ENCODE measurements at regions not wholly inside any gene's neighbourhood (a gene's known extent, or its start where the extent isn't known, plus 50 kb on each side); places are given as distances from the start of the nearest gene placed in this dataset.

DNA sequence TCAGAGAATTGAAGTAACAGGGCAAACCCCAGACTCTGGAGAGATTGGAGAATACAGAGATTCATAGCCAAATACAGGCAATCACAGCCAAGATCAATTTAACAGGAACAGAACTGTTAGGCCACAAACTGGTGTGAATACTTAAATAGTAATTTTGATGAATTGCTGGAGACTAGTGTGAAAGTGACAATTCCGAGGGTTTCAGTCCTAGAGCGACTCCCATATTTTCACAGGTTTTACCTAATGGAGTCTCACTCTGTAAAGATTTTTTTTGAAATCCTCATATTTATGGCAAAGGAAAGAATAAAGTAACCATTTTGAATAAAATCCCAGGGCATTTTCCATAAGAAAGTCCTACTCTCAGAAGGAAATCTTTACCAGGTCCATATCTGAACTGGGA is 135.5 kb downstream of the MMUT start:
- Histone ChIP-seq H3K9me3 (no peaks in the 10 kb centered on the region), H3K36me3 (no peaks in the 10 kb centered on the region), H3K27me3 (no peaks in the 10 kb centered on the region), H3K4me1 (no peaks in the 10 kb centered on the region; the same call in 1 of the 2 replicates), H3K4me3 (ENCODE audit: low read depth, low read length) (no peak overlapping the region)
- TF ChIP-seq, protein P1, sequence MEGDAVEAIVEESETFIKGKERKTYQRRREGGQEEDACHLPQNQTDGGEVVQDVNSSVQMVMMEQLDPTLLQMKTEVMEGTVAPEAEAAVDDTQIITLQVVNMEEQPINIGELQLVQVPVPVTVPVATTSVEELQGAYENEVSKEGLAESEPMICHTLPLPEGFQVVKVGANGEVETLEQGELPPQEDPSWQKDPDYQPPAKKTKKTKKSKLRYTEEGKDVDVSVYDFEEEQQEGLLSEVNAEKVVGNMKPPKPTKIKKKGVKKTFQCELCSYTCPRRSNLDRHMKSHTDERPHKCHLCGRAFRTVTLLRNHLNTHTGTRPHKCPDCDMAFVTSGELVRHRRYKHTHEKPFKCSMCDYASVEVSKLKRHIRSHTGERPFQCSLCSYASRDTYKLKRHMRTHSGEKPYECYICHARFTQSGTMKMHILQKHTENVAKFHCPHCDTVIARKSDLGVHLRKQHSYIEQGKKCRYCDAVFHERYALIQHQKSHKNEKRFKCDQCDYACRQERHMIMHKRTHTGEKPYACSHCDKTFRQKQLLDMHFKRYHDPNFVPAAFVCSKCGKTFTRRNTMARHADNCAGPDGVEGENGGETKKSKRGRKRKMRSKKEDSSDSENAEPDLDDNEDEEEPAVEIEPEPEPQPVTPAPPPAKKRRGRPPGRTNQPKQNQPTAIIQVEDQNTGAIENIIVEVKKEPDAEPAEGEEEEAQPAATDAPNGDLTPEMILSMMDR (IDR thresholded peaks at IDR 0.05; ENCODE audit: low read depth, low read length), result no peak
- no peak for DNase-seq

DNA sequence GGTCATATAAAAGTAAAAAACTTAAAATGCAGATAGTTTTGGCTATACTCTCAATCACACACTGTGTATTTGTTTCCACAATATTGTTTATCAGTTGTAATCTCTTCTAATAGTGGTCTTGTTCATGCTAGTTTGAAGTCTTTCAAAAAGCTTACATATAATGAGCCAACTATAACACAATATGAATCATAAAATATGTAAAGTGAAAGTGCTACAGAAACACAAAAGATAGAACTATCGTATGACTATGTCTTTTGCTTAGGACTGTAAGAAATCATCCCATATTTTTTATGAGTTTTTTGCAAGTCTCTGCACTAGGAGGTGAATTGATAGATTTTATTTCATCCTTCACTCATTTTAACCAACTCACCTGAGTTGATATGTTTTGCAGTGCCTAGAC is 136.0 kb downstream of the MMUT start:
- Histone ChIP-seq H3K4me3 (ENCODE audit: low read depth, low read length) (no peak overlapping the region), H3K27me3 (no peaks in the 10 kb centered on the region), H3K9me3 (no peaks in the 10 kb centered on the region), H3K36me3 (no peaks in the 10 kb centered on the region), H3K4me1 (no peaks in the 10 kb centered on the region; the same call in 1 of the 2 replicates)
- DNase-seq, result no peak
- TF ChIP-seq, protein P1 (IDR thresholded peaks at IDR 0.05; ENCODE audit: low read depth, low read length), result no peak

DNA sequence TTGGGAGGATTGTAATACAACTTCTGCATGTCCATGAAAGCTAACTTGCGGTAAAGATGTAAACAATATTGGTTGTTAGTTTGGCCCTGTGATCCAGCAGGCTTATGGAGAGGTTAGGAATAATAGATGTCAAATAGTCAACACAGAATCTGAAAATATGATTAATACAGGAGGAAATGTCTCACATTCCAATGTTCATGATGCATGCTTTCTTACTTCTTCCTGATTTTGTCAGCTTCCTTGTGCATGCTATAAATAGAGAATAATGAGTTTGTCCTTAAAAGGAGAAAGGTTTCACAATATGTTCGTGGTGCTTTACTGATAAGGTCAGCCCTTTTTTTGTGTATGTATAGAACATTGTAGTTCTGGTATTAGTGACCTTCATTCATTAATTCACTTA is 136.7 kb downstream of the MMUT start:
- Histone ChIP-seq H3K36me3 (no peaks in the 10 kb centered on the region), H3K4me3 (ENCODE audit: low read depth, low read length) (no peak overlapping the region), H3K9me3 (no peaks in the 10 kb centered on the region), H3K27me3 (no peaks in the 10 kb centered on the region), H3K4me1 (no peaks in the 10 kb centered on the region; the same call in 1 of the 2 replicates)
- DNase-seq, result no peak
- TF ChIP-seq, protein P1 (IDR thresholded peaks at IDR 0.05; ENCODE audit: low read depth, low read length), result no peak

DNA sequence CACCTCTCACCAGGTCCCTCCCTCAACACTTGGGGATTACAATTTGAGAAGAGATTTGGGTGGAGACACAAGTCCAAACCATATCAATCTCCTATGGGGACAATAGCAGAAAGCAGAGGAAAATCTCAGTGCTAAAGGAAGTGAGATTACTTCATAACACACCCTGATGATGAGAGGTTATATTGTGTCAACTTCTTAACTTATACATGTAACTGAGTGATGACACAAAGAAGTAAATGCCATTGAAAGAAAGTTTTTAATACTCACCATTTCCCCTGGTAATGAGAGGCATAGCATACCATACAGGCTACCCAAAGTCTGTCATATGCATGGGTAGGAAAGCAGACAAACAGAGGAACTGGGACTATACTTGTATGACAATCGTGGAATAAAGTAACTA is 137.2 kb downstream of the MMUT start:
- DNase-seq, result no peak
- Histone ChIP-seq H3K36me3 (no peaks in the 10 kb centered on the region), H3K4me3 (ENCODE audit: low read depth, low read length) (no peak overlapping the region), H3K4me1 (no peaks in the 10 kb centered on the region; the same call in 1 of the 2 replicates), H3K9me3 (no peaks in the 10 kb centered on the region), H3K27me3 (no peaks in the 10 kb centered on the region)
- TF ChIP-seq, protein P1 (IDR thresholded peaks at IDR 0.05; ENCODE audit: low read depth, low read length), result no peak

DNA sequence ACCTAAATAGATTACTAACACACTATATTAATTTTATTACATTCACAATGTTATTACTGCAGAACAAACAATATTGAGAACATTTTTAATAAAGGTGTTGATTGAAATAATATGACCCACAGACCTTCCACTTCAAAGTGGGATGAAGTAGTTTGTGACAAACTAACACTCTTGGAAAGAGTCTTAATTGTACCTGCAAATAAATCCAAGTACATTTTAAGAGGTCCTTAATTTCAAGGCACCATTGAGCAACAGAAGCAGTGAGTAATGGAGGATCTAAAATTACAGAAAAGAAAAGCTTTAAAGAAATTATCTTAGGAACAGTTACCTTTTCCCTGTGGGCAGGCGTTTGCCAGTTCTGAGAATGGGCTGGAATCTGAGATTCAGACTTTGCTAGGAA is 140.2 kb downstream of the MMUT start:
- H3K4me3 ChIP-seq (ENCODE audit: low read depth, low read length), result no peak overlapping the region
- H3K27me3 ChIP-seq, result no peaks in the 10 kb centered on the region

DNA sequence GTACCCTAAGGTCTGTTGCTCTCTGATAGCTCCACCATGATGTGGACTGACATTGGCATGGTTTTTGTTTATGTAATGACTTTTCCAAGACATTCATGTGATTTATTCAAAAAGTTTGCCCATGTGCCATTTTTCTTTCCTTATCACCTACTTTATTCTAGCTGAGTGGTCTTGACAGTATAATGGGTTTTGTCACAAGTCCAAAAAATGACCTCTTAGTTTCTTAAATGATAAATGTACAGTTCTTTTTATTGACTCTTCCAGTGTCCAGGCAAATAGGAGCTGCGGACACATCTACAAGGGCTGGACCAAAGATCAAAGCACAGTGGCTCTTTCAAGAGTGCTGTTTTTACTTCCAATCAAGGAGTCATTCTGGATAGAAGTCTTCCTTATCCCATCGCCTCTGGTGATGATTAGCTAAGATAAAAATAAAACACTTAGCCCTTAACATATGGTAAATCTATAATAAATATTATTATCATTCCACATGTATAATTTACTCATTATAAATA is 141.4 kb downstream of the MMUT start:
- no peaks in the 10 kb centered on the region; the same call in 1 of the 2 replicates for H3K4me1 ChIP-seq
- TF ChIP-seq, protein P1 (IDR thresholded peaks at IDR 0.05; ENCODE audit: low read depth, low read length), result no peak
- H3K4me3 ChIP-seq (ENCODE audit: low read depth, low read length), result no peak overlapping the region
- H3K36me3 ChIP-seq, result no peaks in the 10 kb centered on the region
- no peak for DNase-seq
- no peaks in the 10 kb centered on the region for H3K27me3 ChIP-seq
- H3K9me3 ChIP-seq, result no peaks in the 10 kb centered on the region

More for the DNA sequence above, 140.2 kb downstream of the MMUT start:
- no peaks in the 10 kb centered on the region for H3K9me3 ChIP-seq
- no peak for DNase-seq
- H3K4me1 ChIP-seq, result no peaks in the 10 kb centered on the region; the same call in 1 of the 2 replicates
- no peaks in the 10 kb centered on the region for H3K36me3 ChIP-seq
- TF ChIP-seq, protein P1 (IDR thresholded peaks at IDR 0.05; ENCODE audit: low read depth, low read length), result no peak
